ENCODE measurements at regions not wholly inside any gene's neighbourhood (a gene's known extent, or its start where the extent isn't known, plus 50 kb on each side); places are given as distances from the start of the nearest gene placed in this dataset.

GRCh38 chr12:4099276-4099675 is 174.3 kb upstream of the CCND2 start:
- no peak for DNase-seq

- no peak for DNase-seq
Observed at GRCh38 chr12:4091016-4091743, 182.4 kb upstream of the CCND2 start.

GRCh38 chr12:4089956-4090355 is 183.6 kb upstream of the CCND2 start:
- DNase-seq: no peak

- no peak for DNase-seq
Observed at GRCh38 chr12:4089121-4089606, 184.4 kb upstream of the CCND2 start.

GRCh38 chr12:4088451-4088850 is 185.1 kb upstream of the CCND2 start:
- no peak for DNase-seq

- DNase-seq: no peak
Observed at GRCh38 chr12:4086481-4086880, 187.1 kb upstream of the CCND2 start.

- DNase-seq: no peak
Observed at GRCh38 chr12:4084573-4084972, 189.0 kb upstream of the CCND2 start.

- DNase-seq: no peak
Observed at GRCh38 chr12:4082809-4083403, 190.7 kb upstream of the CCND2 start.

- no peak for DNase-seq
Observed at GRCh38 chr12:4080213-4080612, 193.3 kb upstream of the CCND2 start.

GRCh38 chr12:4074129-4074528 is 199.4 kb upstream of the CCND2 start:
- no peak for DNase-seq

GRCh38 chr12:4069670-4070010 is 196.4 kb upstream of the PARP11 start:
- no peak for DNase-seq

- no peak for DNase-seq
Observed at GRCh38 chr12:4068981-4069669, 195.9 kb upstream of the PARP11 start.

- no peak for DNase-seq
Observed at GRCh38 chr12:4064008-4064407, 190.8 kb upstream of the PARP11 start.

- DNase-seq: no peak
Observed at GRCh38 chr12:4059898-4060568, 186.8 kb upstream of the PARP11 start.

- no peak for DNase-seq
Observed at GRCh38 chr12:4056910-4057845, 184.0 kb upstream of the PARP11 start.

- no peak for DNase-seq
Observed at GRCh38 chr12:4054630-4055029, 181.4 kb upstream of the PARP11 start.

- DNase-seq: no peak
Observed at GRCh38 chr12:4052691-4053090, 179.5 kb upstream of the PARP11 start.

- no peak for DNase-seq
Observed at GRCh38 chr12:4051596-4051995, 178.4 kb upstream of the PARP11 start.

GRCh38 chr12:4050340-4050739 is 177.1 kb upstream of the PARP11 start:
- DNase-seq: no peak

GRCh38 chr12:4049298-4050080 is 176.3 kb upstream of the PARP11 start:
- no peak for DNase-seq

- no peak for DNase-seq
Observed at GRCh38 chr12:4047421-4047820, 174.2 kb upstream of the PARP11 start.

- no peak for DNase-seq
Observed at GRCh38 chr12:4046495-4046840, 173.3 kb upstream of the PARP11 start.

Measured in NCI-H2171 treated with DMSO at 0.1 percent for 48 hours (cell line).